ENCODE measurements at regions not wholly inside any gene's neighbourhood (a gene's known extent, or its start where the extent isn't known, plus 50 kb on each side); places are given as distances from the start of the nearest gene placed in this dataset.

DNA sequence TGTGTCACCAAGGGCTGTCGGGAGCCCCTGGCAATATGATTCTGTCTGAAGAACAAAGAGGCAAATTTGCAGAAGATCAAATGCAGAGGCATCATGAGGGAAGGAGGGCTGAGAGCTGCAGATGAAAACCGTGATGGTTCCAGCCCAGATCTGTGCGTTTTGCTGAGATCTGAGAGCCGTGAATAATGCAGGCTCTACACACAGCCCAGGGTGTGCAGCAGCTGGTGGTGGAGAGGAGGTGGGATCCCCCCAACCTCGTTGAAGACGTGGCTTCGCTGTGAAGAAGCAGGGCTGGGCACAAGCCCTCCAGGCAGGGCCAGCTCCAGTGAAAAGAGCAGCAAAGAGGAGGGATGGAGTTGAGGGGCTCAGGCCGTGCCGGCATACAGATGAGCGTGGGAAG is 75.5 kb downstream of the TSPAN17 start:
- TF ChIP-seq, protein P1, sequence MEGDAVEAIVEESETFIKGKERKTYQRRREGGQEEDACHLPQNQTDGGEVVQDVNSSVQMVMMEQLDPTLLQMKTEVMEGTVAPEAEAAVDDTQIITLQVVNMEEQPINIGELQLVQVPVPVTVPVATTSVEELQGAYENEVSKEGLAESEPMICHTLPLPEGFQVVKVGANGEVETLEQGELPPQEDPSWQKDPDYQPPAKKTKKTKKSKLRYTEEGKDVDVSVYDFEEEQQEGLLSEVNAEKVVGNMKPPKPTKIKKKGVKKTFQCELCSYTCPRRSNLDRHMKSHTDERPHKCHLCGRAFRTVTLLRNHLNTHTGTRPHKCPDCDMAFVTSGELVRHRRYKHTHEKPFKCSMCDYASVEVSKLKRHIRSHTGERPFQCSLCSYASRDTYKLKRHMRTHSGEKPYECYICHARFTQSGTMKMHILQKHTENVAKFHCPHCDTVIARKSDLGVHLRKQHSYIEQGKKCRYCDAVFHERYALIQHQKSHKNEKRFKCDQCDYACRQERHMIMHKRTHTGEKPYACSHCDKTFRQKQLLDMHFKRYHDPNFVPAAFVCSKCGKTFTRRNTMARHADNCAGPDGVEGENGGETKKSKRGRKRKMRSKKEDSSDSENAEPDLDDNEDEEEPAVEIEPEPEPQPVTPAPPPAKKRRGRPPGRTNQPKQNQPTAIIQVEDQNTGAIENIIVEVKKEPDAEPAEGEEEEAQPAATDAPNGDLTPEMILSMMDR (IDR thresholded peaks at IDR 0.05) = no peak
- no peak overlapping the region for H3K27ac ChIP-seq
- H3K4me3 ChIP-seq = no peak overlapping the region
- no peak for DNase-seq (ENCODE audit: low spot score)

DNA sequence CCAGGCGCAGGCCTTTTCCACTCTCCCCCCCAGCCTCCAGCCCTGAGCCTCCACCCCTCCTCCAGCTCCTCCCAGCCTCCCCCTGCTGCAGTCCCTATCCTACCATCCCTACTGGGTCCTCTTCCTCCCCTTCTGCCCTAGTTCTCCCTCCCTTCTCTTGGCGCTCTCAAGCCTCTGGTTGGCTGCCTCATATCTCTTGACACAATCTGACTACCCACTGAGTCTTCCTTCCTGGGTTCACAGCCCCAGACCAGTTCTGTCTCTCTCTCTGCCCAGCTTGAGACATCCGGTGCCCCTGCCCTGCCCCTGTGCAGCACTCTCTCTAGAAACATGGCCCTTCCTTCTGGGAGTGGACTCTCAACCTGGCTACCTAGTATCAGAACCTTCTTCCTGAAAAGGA is 76.2 kb downstream of the TSPAN17 start:
- TF ChIP-seq, protein P1 (IDR thresholded peaks at IDR 0.05) = no peak
- Histone ChIP-seq H3K27ac (no peak overlapping the region), H3K4me3 (no peak overlapping the region)
- DNase-seq (ENCODE audit: low spot score) = no peak

DNA sequence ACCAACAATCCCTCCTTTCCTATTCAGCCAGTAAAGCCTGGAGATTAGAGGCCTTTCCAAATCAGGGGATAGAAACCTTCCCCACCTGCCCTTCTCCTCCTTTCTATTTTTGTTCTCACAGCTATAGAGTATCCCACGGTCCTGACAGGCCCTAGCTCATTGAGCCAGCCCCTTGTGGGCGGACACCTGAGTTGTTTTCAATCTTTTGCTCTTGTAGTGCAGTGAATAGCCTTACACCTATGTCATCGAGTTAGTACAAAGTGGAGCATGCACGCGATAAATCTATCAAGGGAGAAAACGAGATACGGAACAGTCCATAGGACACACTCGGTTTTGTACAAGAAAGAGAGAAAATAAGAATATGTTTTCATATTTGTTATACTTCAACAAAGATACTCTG is 77.2 kb downstream of the TSPAN17 start:
- H3K27ac ChIP-seq = no peak overlapping the region
- TF ChIP-seq, protein P1 (IDR thresholded peaks at IDR 0.05) = no peak
- DNase-seq (ENCODE audit: low spot score) = no peak
- no peak overlapping the region for H3K4me3 ChIP-seq

DNA sequence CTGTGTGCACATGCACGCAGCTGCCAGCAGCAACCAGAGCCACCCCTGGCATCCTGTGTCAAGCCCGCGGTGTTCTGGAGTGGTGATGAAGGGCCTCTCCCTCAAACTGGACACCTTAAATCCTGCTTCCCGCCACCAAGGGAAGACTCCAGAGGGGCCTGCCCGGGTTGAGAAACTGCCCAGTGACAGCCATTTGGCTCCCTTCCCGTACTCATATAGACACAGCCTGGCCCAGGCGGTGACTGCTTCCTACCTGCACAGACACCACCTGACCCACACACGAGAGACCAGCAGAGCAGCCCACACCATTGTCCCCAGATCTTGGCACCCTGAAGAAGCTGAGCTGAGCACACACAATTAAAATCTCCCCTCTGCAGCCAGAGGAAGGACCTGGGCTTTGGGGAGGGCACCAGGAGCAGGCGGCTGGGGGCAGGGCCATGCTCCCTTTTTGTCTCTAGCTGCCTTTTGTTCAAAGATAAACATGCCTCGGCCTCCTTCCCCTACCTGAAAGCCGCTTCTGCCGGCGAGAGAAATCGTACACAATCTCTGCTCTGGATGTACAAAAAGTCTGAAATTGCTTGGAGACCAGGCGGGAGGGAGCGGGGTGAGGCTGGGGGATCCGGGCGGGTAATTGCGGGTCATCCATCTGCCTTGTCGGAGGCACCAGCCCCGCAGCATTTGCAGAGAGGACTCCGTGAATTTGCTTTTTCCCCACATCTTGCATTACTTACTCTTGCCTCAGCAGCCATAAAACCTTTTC is 78.4 kb downstream of the TSPAN17 start:
- TF ChIP-seq, protein P1 (IDR thresholded peaks at IDR 0.05) = no peak
- DNase-seq (ENCODE audit: low spot score) = no peak
- Histone ChIP-seq H3K4me3 (no peak overlapping the region), H3K27ac (no peak overlapping the region)

DNA sequence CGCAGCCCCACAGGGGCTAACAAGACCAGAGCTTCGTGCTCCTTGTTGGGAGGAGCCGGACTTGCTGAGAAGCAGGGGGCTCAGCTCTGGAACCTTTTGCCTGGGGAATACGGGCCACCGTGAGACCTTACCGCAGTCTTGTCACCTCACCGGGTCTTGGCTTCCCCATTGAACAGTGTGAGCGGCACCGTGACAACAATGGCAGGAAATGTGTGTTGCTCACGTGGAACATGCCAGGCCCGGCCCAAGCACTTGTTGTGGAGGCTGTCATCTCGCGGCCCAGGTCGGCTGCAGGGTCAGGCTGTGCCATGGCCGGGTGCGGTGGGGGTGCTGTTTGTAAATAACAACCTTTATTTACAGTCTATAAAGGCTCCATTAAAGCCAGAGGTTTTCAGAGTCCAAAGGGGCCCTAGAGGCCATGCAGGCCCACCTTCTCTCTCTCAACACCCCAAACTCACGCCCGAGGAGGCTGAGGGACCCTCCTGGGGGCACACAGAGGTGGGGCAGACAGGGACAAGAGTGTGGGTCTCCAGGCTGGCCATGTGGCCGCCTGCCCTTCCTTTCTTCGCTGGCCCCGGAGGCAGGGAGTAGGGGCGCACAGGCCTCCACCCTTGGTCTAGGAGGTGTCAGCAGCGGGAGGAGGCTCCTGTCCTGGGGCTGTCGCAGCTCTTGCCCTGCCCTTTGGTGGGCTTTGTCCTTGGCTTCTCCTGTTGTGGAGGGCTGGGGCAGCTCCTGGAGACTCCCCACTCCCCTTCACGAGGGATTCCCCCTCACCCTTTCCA is 79.7 kb downstream of the TSPAN17 start:
- Histone ChIP-seq H3K27ac (no peak overlapping the region), H3K4me3 (no peak overlapping the region)
- DNase-seq (ENCODE audit: low spot score) = no peak
- TF ChIP-seq, protein P1 (IDR thresholded peaks at IDR 0.05) = no peak

DNA sequence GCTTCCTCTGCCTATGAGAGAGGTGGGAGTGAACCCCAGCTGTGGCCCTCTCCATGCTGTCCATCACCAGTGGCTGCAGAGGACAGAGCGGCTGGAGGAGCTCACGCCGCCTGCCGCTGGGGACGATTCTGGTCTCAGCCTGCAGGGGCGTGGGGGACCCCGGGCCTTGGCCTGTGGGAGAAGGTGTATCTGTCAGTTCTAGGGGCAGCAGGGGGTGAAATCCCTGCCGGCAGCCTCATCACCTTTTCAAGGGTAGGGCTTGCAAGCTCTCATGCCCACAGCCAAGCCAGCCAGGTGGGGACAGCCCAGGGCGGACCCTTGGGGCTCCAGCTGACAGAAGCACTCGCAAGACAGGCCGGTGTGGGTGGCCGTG is 80.2 kb downstream of the TSPAN17 start:
- Histone ChIP-seq H3K4me3 (no peak overlapping the region), H3K27ac (no peak overlapping the region)
- DNase-seq (ENCODE audit: low spot score) = no peak
- TF ChIP-seq, protein P1 (IDR thresholded peaks at IDR 0.05) = no peak

Data from coronary artery (tissue), 2 donors.